Common myeloid progenitor, CD34-positive (primary cell): ENCODE measurements at regions not wholly inside any gene's neighbourhood (a gene's known extent, or its start where the extent isn't known, plus 50 kb on each side); places are given as distances from the start of the nearest gene placed in this dataset.

ENCODE experiments used
- CTCF ChIA-PET: fragments of 350-600 bp; sonication (Branson Sonifier 250); formaldehyde crosslinking; loops from one replicate; lab custom pipeline; 2021; ENCODE audit warnings: antibody characterized with exemption; lab: Charles Lee
- POLR2A ChIA-PET: fragments of 350-600 bp; sonication (Branson Sonifier 250); formaldehyde crosslinking; loops from one replicate; lab custom pipeline; 2021; ENCODE audit warnings: antibody characterized with exemption; lab: Charles Lee
- DNase-seq, 3 donors: peaks; one replicate each; pipeline versions ENCODE4 v3.0.0 to v3.0.0-alpha.2; 2013
- H3K27ac ChIP-seq, 2 experiments: 1 replicate in 1 of 2; 2 replicates in 1 of 2; pipeline ENCODE4 v1.7.0; 2013; ENCODE audit warnings: inconsistent platforms in 2 of 2, low read length in 2 of 2, mild to moderate bottlenecking in 2 of 2, low read depth in 1 of 2, moderate library complexity in 1 of 2; ENCODE audit not compliant: severe bottlenecking in 2 of 2, insufficient read depth in 1 of 2, poor library complexity in 1 of 2
- H3K27me3 ChIP-seq, 5 experiments: replicated peaks in 2 of 5; 1 replicate in 3 of 5; 2 replicates in 2 of 5; pipeline versions ENCODE4 v1.6.1 to v1.7.0; 2013; ENCODE audit warnings: low read length in 4 of 5, mild to moderate bottlenecking in 2 of 5, moderate library complexity in 2 of 5, inconsistent platforms in 1 of 5; ENCODE audit not compliant: insufficient read depth in 5 of 5, control insufficient read depth in 4 of 5
- H3K36me3 ChIP-seq, 4 experiments: 1 replicate in 2 of 4; 2 replicates in 2 of 4; pipeline versions ENCODE4 v1.6.1 to v1.7.0; 2013; ENCODE audit warnings: low read length in 3 of 4, control low read depth in 1 of 4, mild to moderate bottlenecking in 1 of 4; ENCODE audit not compliant: control insufficient read depth in 4 of 4, insufficient read depth in 4 of 4
- H3K4me1 ChIP-seq, 4 experiments: 1 replicate in 3 of 4; 2 replicates in 1 of 4; pipeline versions ENCODE4 v1.6.1 to v1.7.1; 2013; ENCODE audit warnings: low read length in 3 of 4, mild to moderate bottlenecking in 3 of 4, control low read depth in 1 of 4, inconsistent platforms in 1 of 4, moderate library complexity in 1 of 4; ENCODE audit not compliant: control insufficient read depth in 4 of 4, insufficient read depth in 4 of 4; ENCODE audit errors: control extremely low read depth in 1 of 4
- H3K4me3 ChIP-seq, 7 experiments: 1 replicate in 4 of 7; 2 replicates in 3 of 7; pipeline versions ENCODE4 v1.5.1 to v1.7.0; 2013; ENCODE audit warnings: mild to moderate bottlenecking in 7 of 7, low read length in 6 of 7, moderate library complexity in 6 of 7, inconsistent platforms in 2 of 7, low read depth in 2 of 7, control low read depth in 1 of 7; ENCODE audit not compliant: insufficient read depth in 4 of 7, control insufficient read depth in 1 of 7; ENCODE audit errors: extremely low read depth in 1 of 7
- H3K9me3 ChIP-seq, 5 experiments: 1 replicate in 4 of 5; 2 replicates in 1 of 5; pipeline versions ENCODE4 v1.6.1 to v1.7.1; 2013; ENCODE audit warnings: low read length in 4 of 5, mild to moderate bottlenecking in 2 of 5, inconsistent platforms in 1 of 5, low read depth in 1 of 5, moderate library complexity in 1 of 5; ENCODE audit not compliant: control insufficient read depth in 4 of 5, insufficient read depth in 2 of 5; ENCODE audit errors: control extremely low read depth in 1 of 5
- WGBS: methylation state at CpG from one replicate; pipeline ENCODE4 v1.1.5; 2013; ENCODE audit not compliant: insufficient coverage; 5-methylcytosine and 5-hydroxymethylcytosine counted together

DNA sequence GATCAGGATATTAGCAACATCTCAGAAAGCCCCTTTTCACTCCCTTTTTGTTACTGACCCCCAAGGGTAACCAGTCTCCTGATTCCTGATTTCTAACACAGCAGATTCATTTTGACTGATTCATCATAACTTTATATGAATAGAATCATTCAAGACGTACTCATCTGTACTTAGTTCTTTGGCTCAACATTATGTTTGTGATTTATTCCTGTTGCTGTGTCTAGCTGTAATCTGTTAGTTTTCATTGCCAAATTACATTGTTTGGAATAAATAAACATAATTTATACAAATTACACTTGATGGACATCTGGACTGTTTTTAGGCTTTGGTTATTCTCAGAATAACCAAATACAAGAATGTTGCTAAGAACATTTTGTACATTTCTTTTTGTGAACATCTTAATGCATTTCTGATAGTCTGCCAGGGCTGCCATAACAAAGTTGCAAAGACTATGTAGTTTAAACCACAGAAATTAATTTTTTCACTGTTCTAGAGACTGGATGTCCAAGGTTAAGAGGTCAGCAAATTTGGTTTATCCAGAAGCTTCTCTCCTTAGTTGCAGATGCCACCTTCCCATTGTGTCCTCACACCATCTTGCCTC lies 62.8 kb upstream of the EDNRB start:
- H3K36me3 ChIP-seq, result no peaks in the 10 kb centered on the region
- H3K4me3 ChIP-seq, result no peak overlapping the region
- ChIA-PET CTCF (no interaction called here), POLR2A (no interaction called here)
- no peak overlapping the region for H3K27ac ChIP-seq
- H3K9me3 ChIP-seq, result peaks cover 0 to 1% (median 0%) of the 10 kb centered on the region in 5 experiments
- no peaks in the 10 kb centered on the region for H3K4me1 ChIP-seq
- no CpG with 5 or more reads among the region's 1 CpG for WGBS
- no peaks in the 10 kb centered on the region for H3K27me3 ChIP-seq
- no peak for DNase-seq

DNA sequence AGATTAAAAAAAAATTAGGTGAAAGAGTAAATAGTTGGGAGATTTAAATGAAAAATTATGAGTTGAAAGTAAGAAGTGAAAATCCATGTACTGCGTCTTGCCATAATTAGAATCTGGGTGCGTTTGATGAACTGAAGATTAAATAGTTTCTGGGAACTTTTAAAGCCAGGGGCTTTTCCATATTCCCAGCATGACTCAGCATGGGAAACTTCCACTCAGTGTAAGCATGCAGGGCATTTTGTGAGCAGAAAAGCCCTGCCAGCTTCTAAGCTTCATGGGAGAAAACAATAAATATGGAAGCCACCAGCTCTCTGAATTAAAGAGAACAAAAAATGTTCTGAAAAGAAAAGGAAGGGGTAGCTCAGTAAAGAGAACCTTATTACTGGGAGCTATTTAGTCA lies 62.0 kb upstream of the EDNRB start:
- H3K27me3 ChIP-seq, result no peaks in the 10 kb centered on the region
- POLR2A ChIA-PET, result no interaction called here
- H3K4me3 ChIP-seq, result no peak overlapping the region
- peaks cover 0 to 1% (median 0%) of the 10 kb centered on the region in 5 experiments for H3K9me3 ChIP-seq
- 84% methylated on average over 2 of the region's 2 CpGs for WGBS
- CTCF ChIA-PET, result no interaction called here
- no peak for DNase-seq
- no peaks in the 10 kb centered on the region for H3K36me3 ChIP-seq
- H3K27ac ChIP-seq, result no peak overlapping the region
- H3K4me1 ChIP-seq, result no peaks in the 10 kb centered on the region

DNA sequence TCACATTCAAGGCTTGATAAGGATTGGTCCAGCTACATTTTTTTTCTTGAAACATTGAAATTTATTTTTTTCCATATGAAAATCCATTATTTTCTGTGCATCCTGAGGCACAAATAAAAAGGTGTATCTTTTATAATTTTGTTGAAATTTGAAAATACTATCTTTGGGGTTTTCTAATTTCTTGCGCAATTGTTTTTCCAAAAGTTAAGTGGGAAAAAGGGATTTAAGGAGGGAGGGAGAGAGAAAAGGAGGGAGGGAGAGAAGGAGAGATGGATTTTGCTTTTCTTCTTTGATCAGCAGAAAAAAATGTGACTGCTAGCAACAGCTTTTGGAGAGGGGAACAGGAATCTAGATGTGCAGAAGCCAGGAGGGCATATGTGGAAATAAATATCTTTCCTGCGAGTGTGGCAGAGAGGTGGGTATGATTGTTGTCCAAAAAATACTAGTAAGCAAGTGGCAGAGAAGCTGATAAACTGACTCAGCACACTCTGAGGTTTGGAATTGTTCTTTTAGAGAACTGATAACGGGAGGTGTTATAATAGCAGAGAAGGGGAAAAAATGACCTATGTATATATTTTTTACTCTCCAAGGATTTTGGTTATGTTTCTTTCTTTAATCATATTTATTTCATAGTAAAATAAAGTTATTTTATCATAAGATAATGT lies 61.2 kb upstream of the EDNRB start:
- H3K4me1 ChIP-seq, result no peaks in the 10 kb centered on the region
- peaks cover 0 to 1% (median 0%) of the 10 kb centered on the region in 5 experiments for H3K9me3 ChIP-seq
- no peaks in the 10 kb centered on the region for H3K27me3 ChIP-seq
- WGBS, result 100% methylated on average over 1 of the region's 3 CpGs
- peak in 1 of 3 donors; percentile 3 for DNase-seq
- no peak overlapping the region for H3K4me3 ChIP-seq
- H3K36me3 ChIP-seq, result no peaks in the 10 kb centered on the region
- ChIA-PET POLR2A (no interaction called here), CTCF (interaction anchor here (0.6 kb wide), 1 partner anchor 1846 kb away, joined by 3 read pairs; no protein-coding TSS in a partner anchor)
- no peak overlapping the region for H3K27ac ChIP-seq

DNA sequence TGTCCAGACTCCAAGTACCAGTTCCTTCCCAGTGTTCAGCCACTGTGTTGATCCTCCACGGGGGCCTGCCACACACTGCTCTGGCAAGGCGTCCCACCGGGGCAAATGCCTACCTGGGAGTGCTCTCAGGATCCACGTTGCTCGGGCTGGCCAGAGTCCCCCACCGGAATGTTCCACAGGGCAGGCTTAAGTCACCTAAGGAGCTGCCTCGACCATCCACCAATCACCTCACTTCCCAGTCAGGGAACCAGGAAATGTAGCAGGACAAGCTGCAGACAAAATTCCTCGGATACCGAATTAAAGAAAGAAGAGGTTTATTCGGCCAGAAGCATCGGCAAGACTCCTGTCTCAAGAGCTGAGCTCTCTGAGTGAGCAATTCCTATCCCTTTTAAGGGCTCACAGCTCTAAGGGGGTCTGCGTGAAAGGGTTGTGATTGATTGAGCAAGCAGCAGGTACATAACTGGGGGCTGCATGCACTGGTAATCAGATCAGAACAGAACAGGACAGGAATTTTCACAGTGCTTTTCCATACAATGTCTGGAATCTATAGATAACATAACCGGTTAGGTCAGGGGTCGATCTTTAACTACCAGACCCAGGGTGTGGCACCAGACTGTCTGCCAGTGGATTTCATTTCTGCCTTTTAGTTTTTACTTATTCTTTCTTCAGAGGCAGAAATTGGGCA lies 56.9 kb upstream of the EDNRB start:
- 95% methylated on average over 13 of the region's 14 CpGs for WGBS
- Histone ChIP-seq H3K36me3 (no peaks in the 10 kb centered on the region), H3K9me3 (no peaks in the 10 kb centered on the region), H3K27ac (no peak overlapping the region), H3K27me3 (no peaks in the 10 kb centered on the region), H3K4me3 (no peak overlapping the region), H3K4me1 (no peaks in the 10 kb centered on the region)
- ChIA-PET CTCF (interaction anchor here (1.4 kb wide), 1 partner anchor 146 kb away, joined by 3 read pairs; no protein-coding TSS in a partner anchor), POLR2A (no interaction called here)
- no peak for DNase-seq

DNA sequence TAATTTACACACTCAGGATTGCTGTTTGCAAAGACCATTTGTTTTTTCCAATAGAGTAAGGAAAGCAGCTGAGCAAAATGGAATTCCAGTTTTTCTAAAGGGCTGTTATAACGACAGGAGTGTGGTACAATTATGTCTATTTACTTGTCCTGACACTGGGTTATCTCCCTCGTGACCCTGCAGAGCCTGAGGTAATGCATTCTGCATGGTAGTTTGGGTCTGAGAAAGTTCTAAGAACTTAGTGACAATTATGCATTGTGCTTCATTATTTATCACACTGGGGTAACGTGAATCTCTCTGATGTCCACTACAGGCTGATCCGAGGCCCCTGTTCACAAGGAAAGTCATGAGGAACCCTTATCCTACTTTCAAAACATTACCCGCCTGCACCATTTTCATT lies 50.7 kb upstream of the EDNRB start:
- Histone ChIP-seq H3K4me1 (no peaks in the 10 kb centered on the region), H3K27me3 (no peaks in the 10 kb centered on the region), H3K9me3 (no peaks in the 10 kb centered on the region), H3K27ac (no peak overlapping the region), H3K4me3 (no peak overlapping the region), H3K36me3 (no peaks in the 10 kb centered on the region)
- DNase-seq, result no peak
- ChIA-PET POLR2A (no interaction called here), CTCF (no interaction called here)
- WGBS, result 89% methylated on average over 4 of the region's 5 CpGs
